ENCODE measurements at regions not wholly inside any gene's neighbourhood (a gene's known extent, or its start where the extent isn't known, plus 50 kb on each side); places are given as distances from the start of the nearest gene placed in this dataset.

DNA sequence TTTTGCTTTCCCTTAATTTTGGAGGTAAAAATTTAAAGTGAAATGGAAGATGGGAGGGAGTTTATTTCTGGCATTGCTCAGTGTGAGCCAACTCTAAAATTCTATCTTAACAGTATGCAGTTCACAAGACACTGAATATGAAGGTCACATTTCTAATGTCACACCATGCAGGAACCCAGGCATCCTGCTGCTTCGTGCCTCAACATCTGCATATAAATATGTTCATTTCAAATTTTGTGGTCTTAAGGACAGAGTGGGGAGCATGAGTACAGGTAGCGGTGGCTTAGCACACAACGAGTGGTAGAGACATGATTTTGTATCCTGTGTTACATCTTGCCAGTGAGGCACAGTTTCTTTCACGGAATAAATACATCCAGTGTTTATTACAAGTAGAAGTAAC, 102.4 kb downstream of the ARL4C start:
- H3K9me3 ChIP-seq (ENCODE audit: low read length) = no peaks in the 10 kb centered on the region
- H3K4me1 ChIP-seq (ENCODE audit: insufficient read depth, low read length, severe bottlenecking) = no peaks in the 10 kb centered on the region
- no peak for TF ChIP-seq EZH2 (IDR thresholded peaks at IDR 0.05; ENCODE audit: borderline replicate concordance, low read length)
- TF ChIP-seq, protein P1, sequence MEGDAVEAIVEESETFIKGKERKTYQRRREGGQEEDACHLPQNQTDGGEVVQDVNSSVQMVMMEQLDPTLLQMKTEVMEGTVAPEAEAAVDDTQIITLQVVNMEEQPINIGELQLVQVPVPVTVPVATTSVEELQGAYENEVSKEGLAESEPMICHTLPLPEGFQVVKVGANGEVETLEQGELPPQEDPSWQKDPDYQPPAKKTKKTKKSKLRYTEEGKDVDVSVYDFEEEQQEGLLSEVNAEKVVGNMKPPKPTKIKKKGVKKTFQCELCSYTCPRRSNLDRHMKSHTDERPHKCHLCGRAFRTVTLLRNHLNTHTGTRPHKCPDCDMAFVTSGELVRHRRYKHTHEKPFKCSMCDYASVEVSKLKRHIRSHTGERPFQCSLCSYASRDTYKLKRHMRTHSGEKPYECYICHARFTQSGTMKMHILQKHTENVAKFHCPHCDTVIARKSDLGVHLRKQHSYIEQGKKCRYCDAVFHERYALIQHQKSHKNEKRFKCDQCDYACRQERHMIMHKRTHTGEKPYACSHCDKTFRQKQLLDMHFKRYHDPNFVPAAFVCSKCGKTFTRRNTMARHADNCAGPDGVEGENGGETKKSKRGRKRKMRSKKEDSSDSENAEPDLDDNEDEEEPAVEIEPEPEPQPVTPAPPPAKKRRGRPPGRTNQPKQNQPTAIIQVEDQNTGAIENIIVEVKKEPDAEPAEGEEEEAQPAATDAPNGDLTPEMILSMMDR (IDR thresholded peaks at IDR 0.05; ENCODE audit: low read length) = no peak
- no peak overlapping the region for H3K4me3 ChIP-seq (ENCODE audit: low read depth, low read length, poor library complexity, severe bottlenecking)
- no peaks in the 10 kb centered on the region for H4K20me1 ChIP-seq (ENCODE audit: insufficient read depth, low read length)
- H3K9me2 ChIP-seq (ENCODE audit: low read depth, low read length) = no peaks in the 10 kb centered on the region
- H3K4me2 ChIP-seq (ENCODE audit: low read length) = no peak overlapping the region
- no peaks in the 10 kb centered on the region for H3K27me3 ChIP-seq (ENCODE audit: insufficient read depth, low read length)
- H3K9ac ChIP-seq (ENCODE audit: low read length) = no peak overlapping the region
- no peaks in the 10 kb centered on the region for H3F3A ChIP-seq (ENCODE audit: insufficient read depth, low read length)
- no peak overlapping the region for H3K27ac ChIP-seq (ENCODE audit: low read depth, low read length, poor library complexity, severe bottlenecking)
- no peak overlapping the region for H2AFZ ChIP-seq (ENCODE audit: low read length)
- no peaks in the 10 kb centered on the region for H3K79me2 ChIP-seq (ENCODE audit: insufficient read depth, low read length)
- no peaks in the 10 kb centered on the region for H3K36me3 ChIP-seq (ENCODE audit: insufficient read depth, low read length)

DNA sequence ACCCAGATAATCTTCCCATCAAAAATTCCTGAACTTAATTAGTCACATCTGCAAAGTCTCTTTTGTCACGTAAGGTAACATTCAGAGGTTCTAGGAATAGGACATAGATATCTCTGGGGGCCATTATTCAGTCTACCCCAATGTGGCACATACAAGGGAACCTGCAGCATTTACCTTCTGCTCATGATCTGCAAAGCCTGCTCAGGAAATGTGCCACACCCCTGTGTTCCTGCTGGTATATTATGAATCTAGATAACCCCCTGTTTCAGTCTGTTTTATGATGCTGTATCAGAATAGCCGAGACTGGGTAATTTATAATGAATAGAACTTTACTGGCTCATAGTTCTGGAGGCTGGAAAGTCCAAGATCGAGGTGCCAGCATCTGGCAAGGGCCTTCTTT, 103.5 kb downstream of the ARL4C start:
- Histone ChIP-seq H3K9me2 (ENCODE audit: low read depth, low read length) (no peaks in the 10 kb centered on the region), H4K20me1 (ENCODE audit: insufficient read depth, low read length) (no peaks in the 10 kb centered on the region), H3K4me3 (ENCODE audit: low read depth, low read length, poor library complexity, severe bottlenecking) (no peak overlapping the region), H3K36me3 (ENCODE audit: insufficient read depth, low read length) (no peaks in the 10 kb centered on the region), H3K9ac (ENCODE audit: low read length) (no peak overlapping the region), H2AFZ (ENCODE audit: low read length) (no peak overlapping the region), H3K4me2 (ENCODE audit: low read length) (no peak overlapping the region), H3K9me3 (ENCODE audit: low read length) (no peaks in the 10 kb centered on the region), H3F3A (ENCODE audit: insufficient read depth, low read length) (no peaks in the 10 kb centered on the region), H3K27me3 (ENCODE audit: insufficient read depth, low read length) (no peaks in the 10 kb centered on the region), H3K4me1 (ENCODE audit: insufficient read depth, low read length, severe bottlenecking) (no peaks in the 10 kb centered on the region), H3K27ac (ENCODE audit: low read depth, low read length, poor library complexity, severe bottlenecking) (no peak overlapping the region), H3K79me2 (ENCODE audit: insufficient read depth, low read length) (no peaks in the 10 kb centered on the region)
- TF ChIP-seq, protein P1 (IDR thresholded peaks at IDR 0.05; ENCODE audit: low read length) = no peak
- no peak for TF ChIP-seq EZH2 (IDR thresholded peaks at IDR 0.05; ENCODE audit: borderline replicate concordance, low read length)

DNA sequence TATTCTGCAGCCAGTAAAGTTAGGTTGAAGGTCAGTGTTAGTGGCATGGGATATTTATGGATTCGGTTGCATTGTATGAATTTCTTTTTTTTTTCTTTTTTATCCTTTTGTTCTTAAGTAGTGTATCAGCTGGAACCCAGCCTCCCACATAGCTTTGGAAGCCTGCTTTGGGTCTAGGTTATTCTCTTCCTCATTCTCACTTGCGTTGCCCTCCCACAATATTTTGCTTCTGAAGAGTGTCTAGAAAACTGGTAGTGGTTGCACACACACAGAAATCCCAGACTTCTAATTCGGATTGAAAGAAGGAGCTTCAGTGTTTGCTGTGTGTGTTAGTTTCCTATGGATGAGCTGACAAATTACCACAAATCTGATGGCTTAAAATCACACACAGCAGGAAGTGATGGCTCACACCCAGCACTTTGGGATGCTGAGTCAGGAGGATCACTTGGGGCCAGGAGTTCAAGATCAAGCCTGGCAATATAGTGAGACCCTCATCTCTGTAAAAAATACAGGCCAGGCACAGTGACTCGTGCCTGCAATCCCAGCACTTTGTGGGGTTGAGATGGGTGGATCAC, 104.8 kb downstream of the ARL4C start:
- Histone ChIP-seq H3K36me3 (ENCODE audit: insufficient read depth, low read length) (no peaks in the 10 kb centered on the region), H3F3A (ENCODE audit: insufficient read depth, low read length) (no peaks in the 10 kb centered on the region), H3K79me2 (ENCODE audit: insufficient read depth, low read length) (no peaks in the 10 kb centered on the region), H3K9me3 (ENCODE audit: low read length) (no peaks in the 10 kb centered on the region), H3K4me1 (ENCODE audit: insufficient read depth, low read length, severe bottlenecking) (no peaks in the 10 kb centered on the region), H3K4me2 (ENCODE audit: low read length) (no peak overlapping the region), H3K9ac (ENCODE audit: low read length) (no peak overlapping the region), H4K20me1 (ENCODE audit: insufficient read depth, low read length) (no peaks in the 10 kb centered on the region), H3K27me3 (ENCODE audit: insufficient read depth, low read length) (no peaks in the 10 kb centered on the region), H3K4me3 (ENCODE audit: low read depth, low read length, poor library complexity, severe bottlenecking) (no peak overlapping the region), H2AFZ (ENCODE audit: low read length) (no peak overlapping the region), H3K9me2 (ENCODE audit: low read depth, low read length) (no peaks in the 10 kb centered on the region), H3K27ac (ENCODE audit: low read depth, low read length, poor library complexity, severe bottlenecking) (no peak overlapping the region)
- TF ChIP-seq, protein P1 (IDR thresholded peaks at IDR 0.05; ENCODE audit: low read length) = no peak
- TF ChIP-seq EZH2 (IDR thresholded peaks at IDR 0.05; ENCODE audit: borderline replicate concordance, low read length) = no peak
